ENCODE measurements at regions not wholly inside any gene's neighbourhood (a gene's known extent, or its start where the extent isn't known, plus 50 kb on each side); places are given as distances from the start of the nearest gene placed in this dataset.

- DNase-seq (ENCODE audit: low read depth) = no peak
- Histone ChIP-seq H3K4me1 (ENCODE audit: control insufficient read depth, insufficient read depth, low read length) (peaks cover 14% of the 10 kb centered on the region), H3K9me3 (ENCODE audit: control insufficient read depth, low read length) (peaks cover 6% of the 10 kb centered on the region), H3K27me3 (replicated peaks; ENCODE audit: control insufficient read depth, insufficient read depth, low read length) (no peaks in the 10 kb centered on the region), H3K4me3 (ENCODE audit: low read length) (no peak overlapping the region), H3K36me3 (ENCODE audit: control insufficient read depth, insufficient read depth, low read length, severe bottlenecking) (no peaks in the 10 kb centered on the region), H3K9ac (ENCODE audit: low read length) (no peak overlapping the region)
Measured at GRCh38 chr12:81809113-81809777, 50.1 kb upstream of the PPFIA2 start.

Measured in adipocyte (in vitro differentiated cells).